H9 (cell line): ENCODE measurements at regions not wholly inside any gene's neighbourhood (a gene's known extent, or its start where the extent isn't known, plus 50 kb on each side); places are given as distances from the start of the nearest gene placed in this dataset.

Experiments used
- DNase-seq: peaks from one replicate; pipeline ENCODE4 v3.0.0-alpha.2; 2017
- H2AFZ ChIP-seq: one replicate; pipeline ENCODE4 v1.6.1; 2013; ENCODE audit warnings: mild to moderate bottlenecking, low read length, control low read depth, moderate library complexity
- H2AK5ac ChIP-seq: 2 replicates; pipeline ENCODE4 v1.6.1; 2013; ENCODE audit warnings: low read length, control low read depth, mixed read lengths; ENCODE audit not compliant: insufficient read length
- H2BK120ac ChIP-seq: one replicate; pipeline ENCODE4 v1.6.1; 2013; ENCODE audit warnings: low read depth, mild to moderate bottlenecking, low read length, control low read depth, inconsistent platforms; ENCODE audit not compliant: poor library complexity, severe bottlenecking
- H2BK12ac ChIP-seq: 2 replicates; pipeline ENCODE4 v1.6.1; 2013; ENCODE audit warnings: low read length, control low read depth, mixed read lengths, low read depth; ENCODE audit not compliant: insufficient read length
- H2BK15ac ChIP-seq: 2 replicates; pipeline ENCODE4 v1.6.1; 2013; ENCODE audit warnings: low read depth, low read length, control low read depth
- H2BK20ac ChIP-seq: one replicate; pipeline ENCODE4 v1.6.1; 2013; ENCODE audit warnings: low read depth, mild to moderate bottlenecking, low read length, control low read depth, inconsistent platforms; ENCODE audit not compliant: poor library complexity, severe bottlenecking
- H2BK5ac ChIP-seq: 2 replicates; pipeline ENCODE4 v1.6.1; 2013; ENCODE audit warnings: low read length, control low read depth, mixed read lengths; ENCODE audit not compliant: insufficient read length
- H3K14ac ChIP-seq: 2 replicates; pipeline ENCODE4 v1.6.1; 2013; ENCODE audit warnings: low read length, control low read depth; ENCODE audit not compliant: insufficient read depth
- H3K18ac ChIP-seq: 2 replicates; pipeline ENCODE4 v1.6.1; 2013; ENCODE audit warnings: low read depth, mild to moderate bottlenecking, mixed read lengths, low read length, control low read depth; ENCODE audit not compliant: insufficient read length
- H3K23ac ChIP-seq: 2 replicates; pipeline ENCODE4 v1.6.1; 2013; ENCODE audit warnings: low read length, control low read depth, mixed read lengths, low read depth; ENCODE audit not compliant: insufficient read length
- H3K23me2 ChIP-seq: 2 replicates; pipeline ENCODE4 v1.6.1; 2013; ENCODE audit warnings: low read depth, mild to moderate bottlenecking, mixed read lengths, low read length, control low read depth; ENCODE audit not compliant: insufficient read length, poor library complexity, severe bottlenecking
- H3K27ac ChIP-seq: 2 replicates; pipeline ENCODE4 v1.5.1; 2013; ENCODE audit warnings: low read length, control low read depth, mixed read lengths, low read depth; ENCODE audit not compliant: insufficient read length
- H3K27me3 ChIP-seq: 2 replicates; pipeline ENCODE4 v1.6.1; 2013; ENCODE audit warnings: low read length, control low read depth, inconsistent platforms; ENCODE audit not compliant: insufficient read depth
- H3K4ac ChIP-seq: 2 replicates; pipeline ENCODE4 v1.6.1; 2013; ENCODE audit warnings: low read depth, mild to moderate bottlenecking, control low read depth, inconsistent platforms, low read length, moderate library complexity
- H3K4me1 ChIP-seq: 2 replicates; pipeline ENCODE4 v1.6.1; 2013; ENCODE audit warnings: low read length, control low read depth, inconsistent platforms; ENCODE audit not compliant: insufficient read depth
- H3K4me2 ChIP-seq: 2 replicates; pipeline ENCODE4 v1.6.1; 2013; ENCODE audit warnings: low read length, control low read depth, mixed read lengths; ENCODE audit not compliant: insufficient read length, insufficient read depth
- H3K56ac ChIP-seq: 2 replicates; pipeline ENCODE4 v1.6.1; 2013; ENCODE audit warnings: low read depth, mild to moderate bottlenecking, mixed read lengths, low read length, control low read depth; ENCODE audit not compliant: insufficient read length
- H3K79me1 ChIP-seq: 2 replicates; pipeline ENCODE4 v1.6.1; 2013; ENCODE audit warnings: low read depth, mild to moderate bottlenecking, moderate library complexity, low read length, control low read depth, inconsistent platforms; ENCODE audit not compliant: insufficient read depth, poor library complexity, severe bottlenecking
- H3K79me2 ChIP-seq: 2 replicates; pipeline ENCODE4 v1.6.1; 2013; ENCODE audit warnings: low read length, control low read depth, inconsistent platforms; ENCODE audit not compliant: insufficient read depth
- H3K9ac ChIP-seq: 2 replicates; pipeline ENCODE4 v1.6.1; 2013; ENCODE audit warnings: low read length, control low read depth, mixed read lengths; ENCODE audit not compliant: insufficient read length; ENCODE audit errors: extremely low read depth
- H3K9me3 ChIP-seq: one replicate; pipeline ENCODE4 v1.6.1; 2013; ENCODE audit warnings: low read depth, low read length, inconsistent platforms; ENCODE audit not compliant: control insufficient read depth
- H3T11ph ChIP-seq: one replicate; pipeline ENCODE4 v1.6.1; 2013; ENCODE audit warnings: mild to moderate bottlenecking, low read length, control low read depth, inconsistent platforms
- H4K20me1 ChIP-seq: one replicate; pipeline ENCODE4 v1.6.1; 2013; ENCODE audit not compliant: control insufficient read depth, insufficient read length, insufficient read depth
- H4K5ac ChIP-seq: 2 replicates; pipeline ENCODE4 v1.6.1; 2013; ENCODE audit warnings: low read depth, mild to moderate bottlenecking, mixed read lengths, low read length, control low read depth; ENCODE audit not compliant: insufficient read length
- H4K8ac ChIP-seq: replicated peaks from 2 replicates; pipeline ENCODE4 v1.6.1; 2013; ENCODE audit warnings: low read length, control low read depth, mixed read lengths, low read depth; ENCODE audit not compliant: insufficient read length
- H4K91ac ChIP-seq: 2 replicates; pipeline ENCODE4 v1.6.1; 2013; ENCODE audit warnings: low read depth, mild to moderate bottlenecking, moderate library complexity, mixed read lengths, low read length, control low read depth; ENCODE audit not compliant: insufficient read length
- H3K27ac Mint-ChIP-seq, 3 experiments: 2 replicates in 2 of 3; 3 replicates in 1 of 3; pipeline ENCODE4 v1.8.0; 2020 to 2021; ENCODE audit warnings: mixed read lengths in 3 of 3, mild to moderate bottlenecking in 1 of 3, moderate library complexity in 1 of 3
- H3K27me3 Mint-ChIP-seq: 2 replicates; pipeline ENCODE4 v1.8.0; 2021; ENCODE audit warnings: low read depth, mild to moderate bottlenecking, moderate library complexity, mixed read lengths
- H3K36me3 Mint-ChIP-seq, 3 experiments: 2 replicates in 2 of 3; 3 replicates in 1 of 3; pipeline ENCODE4 v1.8.0; 2020 to 2021; ENCODE audit warnings: low read depth in 3 of 3, mixed read lengths in 3 of 3; ENCODE audit not compliant: insufficient read depth in 1 of 3
- H3K4me1 Mint-ChIP-seq, 2 experiments: 2 replicates each; pipeline ENCODE4 v1.8.0; 2020; ENCODE audit warnings: mixed read lengths in 2 of 2
- H3K4me3 Mint-ChIP-seq, 2 experiments: 2 replicates in 1 of 2; 3 replicates in 1 of 2; pipeline ENCODE4 v1.8.0; 2020 to 2021; ENCODE audit warnings: mild to moderate bottlenecking in 2 of 2, mixed read lengths in 2 of 2, moderate library complexity in 1 of 2
- H3K9me3 Mint-ChIP-seq, 2 experiments: 2 replicates in 1 of 2; 3 replicates in 1 of 2; pipeline ENCODE4 v1.8.0; 2020; ENCODE audit warnings: mild to moderate bottlenecking in 2 of 2, mixed read lengths in 2 of 2, moderate library complexity in 1 of 2
- CTCF ChIP-seq: fragments of 200-600 bp; sonication (generic); conservative IDR thresholded peaks from 3 replicates; pipeline ENCODE4 v1.8.0; 2021; ENCODE audit warnings: antibody characterized with exemption, mild to moderate bottlenecking
- WGBS: extraction: QIAGEN DNeasy Blood & Tissue Kit; methylation state at CpG from one replicate; pipeline ENCODE4 v1.1.7; 2013; ENCODE audit warnings: missing lambda C conversion rate, low lambda C conversion rate, mixed read lengths; ENCODE audit not compliant: insufficient read length; ENCODE audit errors: extremely low coverage; 5-methylcytosine and 5-hydroxymethylcytosine counted together

DNA sequence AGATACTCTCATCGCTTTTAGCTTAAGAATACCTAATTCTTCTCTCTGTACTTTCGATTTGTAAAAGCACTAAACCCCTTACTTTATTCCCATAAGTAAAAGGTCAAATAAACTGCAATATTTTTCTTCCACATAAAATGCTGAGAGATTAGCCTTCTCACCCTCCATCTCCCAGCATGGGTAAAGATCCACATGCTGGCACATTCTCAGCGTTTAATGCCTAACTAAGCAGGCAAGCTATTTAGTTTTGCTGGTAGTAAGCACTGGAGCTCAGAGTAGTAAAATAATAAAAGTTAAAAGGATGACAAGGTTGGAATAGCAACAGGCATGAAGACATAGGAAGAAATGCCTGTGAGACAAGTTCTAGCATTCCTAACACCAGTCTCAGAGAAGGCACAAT, 65.9 kb upstream of the NEBL start:
- Histone ChIP-seq H2BK120ac (no peak overlapping the region), H3T11ph (no peak overlapping the region), H4K20me1 (no peaks in the 10 kb centered on the region), H3K27ac (no peak overlapping the region), H3K23me2 (no peaks in the 10 kb centered on the region), H4K91ac (no peak overlapping the region), H3K4me1 (no peaks in the 10 kb centered on the region), H3K23ac (no peak overlapping the region), H2BK5ac (no peak overlapping the region), H3K9ac (no peak overlapping the region), H4K5ac (no peak overlapping the region), H3K4ac (no peak overlapping the region), H2AK5ac (no peak overlapping the region), H3K79me1 (no peaks in the 10 kb centered on the region), H2BK20ac (no peak overlapping the region), H3K79me2 (no peaks in the 10 kb centered on the region), H3K9me3 (no peaks in the 10 kb centered on the region), H2AFZ (no peak overlapping the region), H3K18ac (no peak overlapping the region), H4K8ac (no peak overlapping the region), H3K14ac (no peak overlapping the region), H2BK15ac (no peak overlapping the region), H3K56ac (no peak overlapping the region), H3K4me2 (no peak overlapping the region), H3K27me3 (no peaks in the 10 kb centered on the region), H2BK12ac (no peak overlapping the region)
- no peaks in the 10 kb centered on the region for H3K36me3 Mint-ChIP-seq
- no peaks in the 10 kb centered on the region for H3K27me3 Mint-ChIP-seq
- no peaks in the 10 kb centered on the region for H3K9me3 Mint-ChIP-seq
- no peak overlapping the region for H3K4me3 Mint-ChIP-seq
- TF ChIP-seq CTCF: no peak
- H3K4me1 Mint-ChIP-seq: peaks cover 7 to 9% of the 10 kb centered on the region in 2 experiments
- no peak overlapping the region for H3K27ac Mint-ChIP-seq
- DNase-seq: no peak
- no CpG with 5 or more reads among the region's 3 CpGs for WGBS
